ENCODE measurements at regions not wholly inside any gene's neighbourhood (a gene's known extent, or its start where the extent isn't known, plus 50 kb on each side); places are given as distances from the start of the nearest gene placed in this dataset.

- TF ChIP-seq, protein P1, sequence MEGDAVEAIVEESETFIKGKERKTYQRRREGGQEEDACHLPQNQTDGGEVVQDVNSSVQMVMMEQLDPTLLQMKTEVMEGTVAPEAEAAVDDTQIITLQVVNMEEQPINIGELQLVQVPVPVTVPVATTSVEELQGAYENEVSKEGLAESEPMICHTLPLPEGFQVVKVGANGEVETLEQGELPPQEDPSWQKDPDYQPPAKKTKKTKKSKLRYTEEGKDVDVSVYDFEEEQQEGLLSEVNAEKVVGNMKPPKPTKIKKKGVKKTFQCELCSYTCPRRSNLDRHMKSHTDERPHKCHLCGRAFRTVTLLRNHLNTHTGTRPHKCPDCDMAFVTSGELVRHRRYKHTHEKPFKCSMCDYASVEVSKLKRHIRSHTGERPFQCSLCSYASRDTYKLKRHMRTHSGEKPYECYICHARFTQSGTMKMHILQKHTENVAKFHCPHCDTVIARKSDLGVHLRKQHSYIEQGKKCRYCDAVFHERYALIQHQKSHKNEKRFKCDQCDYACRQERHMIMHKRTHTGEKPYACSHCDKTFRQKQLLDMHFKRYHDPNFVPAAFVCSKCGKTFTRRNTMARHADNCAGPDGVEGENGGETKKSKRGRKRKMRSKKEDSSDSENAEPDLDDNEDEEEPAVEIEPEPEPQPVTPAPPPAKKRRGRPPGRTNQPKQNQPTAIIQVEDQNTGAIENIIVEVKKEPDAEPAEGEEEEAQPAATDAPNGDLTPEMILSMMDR (IDR thresholded peaks at IDR 0.05), result no peak
- TF ChIP-seq POLR2A (IDR thresholded peaks at IDR 0.05), result no peak
Measured at GRCh38 chrX:66766318-66766717, 127.4 kb upstream of the EDA2R start.
